ENCODE measurements at regions not wholly inside any gene's neighbourhood (a gene's known extent, or its start where the extent isn't known, plus 50 kb on each side); places are given as distances from the start of the nearest gene placed in this dataset.

DNA sequence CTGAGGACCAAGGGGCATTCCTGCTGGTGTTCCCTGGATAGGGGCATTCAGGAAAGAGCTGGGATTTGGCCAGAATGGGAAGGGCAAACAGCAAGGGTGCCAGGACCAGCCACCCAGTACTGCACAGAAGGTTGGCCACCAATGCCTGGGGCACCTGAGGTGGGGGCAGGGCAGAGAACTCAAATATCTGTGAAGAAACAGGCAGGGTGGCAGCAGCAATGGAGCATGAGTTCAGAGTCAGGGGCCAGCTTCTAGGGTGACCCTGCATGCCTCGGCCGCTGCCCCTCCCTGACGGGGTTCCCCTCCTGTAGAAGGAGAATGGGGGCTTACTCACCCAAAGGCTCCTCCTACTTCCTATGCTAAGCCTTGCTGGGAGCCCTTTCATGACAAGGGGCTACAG lies 79.3 kb upstream of the SHANK2 start:
- Histone ChIP-seq H3K4me1 (ENCODE audit: control insufficient read depth, insufficient read depth, low read length) (no peaks in the 10 kb centered on the region), H3K4me3 (ENCODE audit: low read length) (no peak overlapping the region), H3K27ac (ENCODE audit: low read length) (no peak overlapping the region), H3K9me3 (ENCODE audit: control insufficient read depth, insufficient read depth, low read length) (peaks cover 22% of the 10 kb centered on the region), H3K27me3 (ENCODE audit: control insufficient read depth, insufficient read depth, low read length) (no peaks in the 10 kb centered on the region), H3K36me3 (ENCODE audit: control insufficient read depth, insufficient read depth, low read length) (no peaks in the 10 kb centered on the region)
- 77% methylated on average over 3 of the region's 3 CpGs for WGBS (ENCODE audit: insufficient coverage)
- no peaks in the 10 kb centered on the region for H3K4me1 Mint-ChIP-seq
- ATAC-seq (no peak), DNase-seq (no peak)
- H3K27ac Mint-ChIP-seq, result no peak overlapping the region
- H3K36me3 Mint-ChIP-seq, result no peaks in the 10 kb centered on the region
- peaks cover 0 to 3% of the 10 kb centered on the region in 2 donors for H3K9me3 Mint-ChIP-seq
- TF ChIP-seq, protein P1, sequence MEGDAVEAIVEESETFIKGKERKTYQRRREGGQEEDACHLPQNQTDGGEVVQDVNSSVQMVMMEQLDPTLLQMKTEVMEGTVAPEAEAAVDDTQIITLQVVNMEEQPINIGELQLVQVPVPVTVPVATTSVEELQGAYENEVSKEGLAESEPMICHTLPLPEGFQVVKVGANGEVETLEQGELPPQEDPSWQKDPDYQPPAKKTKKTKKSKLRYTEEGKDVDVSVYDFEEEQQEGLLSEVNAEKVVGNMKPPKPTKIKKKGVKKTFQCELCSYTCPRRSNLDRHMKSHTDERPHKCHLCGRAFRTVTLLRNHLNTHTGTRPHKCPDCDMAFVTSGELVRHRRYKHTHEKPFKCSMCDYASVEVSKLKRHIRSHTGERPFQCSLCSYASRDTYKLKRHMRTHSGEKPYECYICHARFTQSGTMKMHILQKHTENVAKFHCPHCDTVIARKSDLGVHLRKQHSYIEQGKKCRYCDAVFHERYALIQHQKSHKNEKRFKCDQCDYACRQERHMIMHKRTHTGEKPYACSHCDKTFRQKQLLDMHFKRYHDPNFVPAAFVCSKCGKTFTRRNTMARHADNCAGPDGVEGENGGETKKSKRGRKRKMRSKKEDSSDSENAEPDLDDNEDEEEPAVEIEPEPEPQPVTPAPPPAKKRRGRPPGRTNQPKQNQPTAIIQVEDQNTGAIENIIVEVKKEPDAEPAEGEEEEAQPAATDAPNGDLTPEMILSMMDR (IDR thresholded peaks at IDR 0.05), result no peak
- H3K27me3 Mint-ChIP-seq (ENCODE audit: low read depth in 2 of 2), result no peaks in the 10 kb centered on the region
- intact Hi-C loops (cut with micrococcal nuclease), result no loop called here
- no peak overlapping the region for H3K4me3 Mint-ChIP-seq

DNA sequence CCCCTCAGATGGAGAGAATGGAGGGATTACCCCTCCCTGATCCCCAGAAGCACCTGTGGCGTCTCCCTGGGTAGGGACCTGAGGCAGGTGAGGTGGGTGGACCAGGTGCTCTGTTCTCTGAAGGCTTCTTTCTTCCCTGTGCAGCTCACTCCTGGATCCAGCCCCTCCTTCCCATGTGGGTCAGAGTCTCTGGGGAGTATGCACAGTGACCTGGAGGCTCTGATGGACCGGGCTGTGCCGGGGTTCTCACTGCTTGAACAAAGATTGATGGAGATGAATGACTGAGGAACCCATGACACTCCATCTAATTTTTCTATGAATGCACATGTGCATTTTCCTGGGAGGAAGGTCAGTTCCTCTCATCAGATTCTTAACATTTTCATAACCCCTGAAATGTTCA lies 78.6 kb upstream of the SHANK2 start:
- no peak overlapping the region for H3K4me3 Mint-ChIP-seq
- no peaks in the 10 kb centered on the region for H3K36me3 Mint-ChIP-seq
- H3K27ac ChIP-seq (ENCODE audit: low read length), result no peak overlapping the region
- no peaks in the 10 kb centered on the region for H3K4me1 ChIP-seq (ENCODE audit: control insufficient read depth, insufficient read depth, low read length)
- TF ChIP-seq, protein P1 (IDR thresholded peaks at IDR 0.05), result no peak
- H3K9me3 ChIP-seq (ENCODE audit: control insufficient read depth, insufficient read depth, low read length), result peaks cover 22% of the 10 kb centered on the region
- H3K9me3 Mint-ChIP-seq, result peaks cover 0 to 3% of the 10 kb centered on the region in 2 donors
- no peaks in the 10 kb centered on the region for H3K27me3 Mint-ChIP-seq (ENCODE audit: low read depth in 2 of 2)
- DNase-seq, result no peak
- H3K27ac Mint-ChIP-seq, result no peak overlapping the region
- no peaks in the 10 kb centered on the region for H3K4me1 Mint-ChIP-seq
- WGBS (ENCODE audit: insufficient coverage), result 90% methylated on average over 3 of the region's 3 CpGs
- no peak for ATAC-seq
- no peaks in the 10 kb centered on the region for H3K36me3 ChIP-seq (ENCODE audit: control insufficient read depth, insufficient read depth, low read length)
- intact Hi-C loops (cut with micrococcal nuclease), result no loop called here
- H3K27me3 ChIP-seq (ENCODE audit: control insufficient read depth, insufficient read depth, low read length), result no peaks in the 10 kb centered on the region
- H3K4me3 ChIP-seq (ENCODE audit: low read length), result no peak overlapping the region

GRCh38 chr11:71330349-71330748 lies 78.0 kb upstream of the SHANK2 start:
- H3K27me3 ChIP-seq (ENCODE audit: control insufficient read depth, insufficient read depth, low read length), result no peaks in the 10 kb centered on the region
- Mint-ChIP-seq H3K9me3 (peaks cover 0 to 3% of the 10 kb centered on the region in 2 donors), H3K4me3 (no peak overlapping the region), H3K36me3 (no peaks in the 10 kb centered on the region), H3K27me3 (ENCODE audit: low read depth in 2 of 2) (no peaks in the 10 kb centered on the region), H3K4me1 (no peaks in the 10 kb centered on the region), H3K27ac (no peak overlapping the region)
- no peak overlapping the region for H3K27ac ChIP-seq (ENCODE audit: low read length)
- DNase-seq (no peak), ATAC-seq (no peak)
- TF ChIP-seq, protein P1 (IDR thresholded peaks at IDR 0.05), result no peak
- H3K4me1 ChIP-seq (ENCODE audit: control insufficient read depth, insufficient read depth, low read length), result no peaks in the 10 kb centered on the region
- 90% methylated on average over 10 of the region's 10 CpGs for WGBS (ENCODE audit: insufficient coverage)
- intact Hi-C loops (cut with micrococcal nuclease), result no loop called here
- H3K9me3 ChIP-seq (ENCODE audit: control insufficient read depth, insufficient read depth, low read length), result peaks cover 22% of the 10 kb centered on the region
- H3K4me3 ChIP-seq (ENCODE audit: low read length), result no peak overlapping the region
- no peaks in the 10 kb centered on the region for H3K36me3 ChIP-seq (ENCODE audit: control insufficient read depth, insufficient read depth, low read length)

- no peak overlapping the region for H3K4me3 Mint-ChIP-seq
- H3K36me3 Mint-ChIP-seq, result no peaks in the 10 kb centered on the region
- peaks cover 22% of the 10 kb centered on the region for H3K9me3 ChIP-seq (ENCODE audit: control insufficient read depth, insufficient read depth, low read length)
- intact Hi-C loops (cut with micrococcal nuclease), result no loop called here
- ATAC-seq (no peak), DNase-seq (no peak)
- 83% methylated on average over 5 of the region's 5 CpGs for WGBS (ENCODE audit: insufficient coverage)
- no peaks in the 10 kb centered on the region for H3K27me3 Mint-ChIP-seq (ENCODE audit: low read depth in 2 of 2)
- H3K4me3 ChIP-seq (ENCODE audit: low read length), result no peak overlapping the region
- no peaks in the 10 kb centered on the region for H3K4me1 ChIP-seq (ENCODE audit: control insufficient read depth, insufficient read depth, low read length)
- no peaks in the 10 kb centered on the region for H3K4me1 Mint-ChIP-seq
- TF ChIP-seq, protein P1 (IDR thresholded peaks at IDR 0.05), result no peak
- peaks cover 0 to 3% of the 10 kb centered on the region in 2 donors for H3K9me3 Mint-ChIP-seq
- no peak overlapping the region for H3K27ac ChIP-seq (ENCODE audit: low read length)
- H3K36me3 ChIP-seq (ENCODE audit: control insufficient read depth, insufficient read depth, low read length), result no peaks in the 10 kb centered on the region
- no peaks in the 10 kb centered on the region for H3K27me3 ChIP-seq (ENCODE audit: control insufficient read depth, insufficient read depth, low read length)
- H3K27ac Mint-ChIP-seq, result no peak overlapping the region
These were observed 77.4 kb upstream of the SHANK2 start for GRCh38 chr11:71329786-71330185.

All from natural killer cell (primary cell).